EL (cell line): ENCODE measurements at regions not wholly inside any gene's neighbourhood (a gene's known extent, or its start where the extent isn't known, plus 50 kb on each side); places are given as distances from the start of the nearest gene placed in this dataset.

Source experiments
- DNase-seq: peaks from one replicate; pipeline ENCODE4 v3.0.0-alpha.2; 2016

- DNase-seq = peak; percentile 48
Observed at GRCh38 chr9:73011181-73011750, 58.4 kb upstream of the ALDH1A1 start.

- DNase-seq = no peak
Observed at GRCh38 chr9:73009649-73010288, 56.9 kb upstream of the ALDH1A1 start.

- DNase-seq = no peak
Observed at GRCh38 chr9:73007966-73008672, 55.3 kb upstream of the ALDH1A1 start.

- no peak for DNase-seq
Observed at GRCh38 chr9:73006986-73007385, 54.1 kb upstream of the ALDH1A1 start.
